ENCODE measurements at regions not wholly inside any gene's neighbourhood (a gene's known extent, or its start where the extent isn't known, plus 50 kb on each side); places are given as distances from the start of the nearest gene placed in this dataset.

GRCh38 chr11:76721755-76722677 lies 51.5 kb upstream of the LRRC32 start:
- DNase-seq (ENCODE audit: extremely low read depth in 1 of 2, low read depth in 1 of 2): peak; percentile 20 to 57

GRCh38 chr11:76723142-76723541 lies 52.6 kb upstream of the LRRC32 start:
- DNase-seq (ENCODE audit: extremely low read depth in 1 of 2, low read depth in 1 of 2): no peak

- no peak for DNase-seq (ENCODE audit: extremely low read depth in 1 of 2, low read depth in 1 of 2)
Observed at GRCh38 chr11:76723548-76723947, 53.0 kb upstream of the LRRC32 start.

GRCh38 chr11:76724171-76724768 lies 53.7 kb upstream of the LRRC32 start:
- DNase-seq (ENCODE audit: extremely low read depth in 1 of 2, low read depth in 1 of 2): no peak

- no peak for DNase-seq (ENCODE audit: extremely low read depth in 1 of 2, low read depth in 1 of 2)
Observed at GRCh38 chr11:76728227-76728626, 54.9 kb upstream of the TSKU start.

- DNase-seq (ENCODE audit: extremely low read depth in 1 of 2, low read depth in 1 of 2): no peak
Observed at GRCh38 chr11:76728778-76729177, 54.4 kb upstream of the TSKU start.

- DNase-seq (ENCODE audit: extremely low read depth in 1 of 2, low read depth in 1 of 2): no peak
Observed at GRCh38 chr11:76729214-76729613, 53.9 kb upstream of the TSKU start.

- DNase-seq (ENCODE audit: extremely low read depth in 1 of 2, low read depth in 1 of 2): no peak
Observed at GRCh38 chr11:76730887-76731565, 52.1 kb upstream of the TSKU start.

- no peak for DNase-seq (ENCODE audit: extremely low read depth in 1 of 2, low read depth in 1 of 2)
Observed at GRCh38 chr11:76732643-76733042, 50.5 kb upstream of the TSKU start.
